ENCODE measurements at regions not wholly inside any gene's neighbourhood (a gene's known extent, or its start where the extent isn't known, plus 50 kb on each side); places are given as distances from the start of the nearest gene placed in this dataset.

DNA sequence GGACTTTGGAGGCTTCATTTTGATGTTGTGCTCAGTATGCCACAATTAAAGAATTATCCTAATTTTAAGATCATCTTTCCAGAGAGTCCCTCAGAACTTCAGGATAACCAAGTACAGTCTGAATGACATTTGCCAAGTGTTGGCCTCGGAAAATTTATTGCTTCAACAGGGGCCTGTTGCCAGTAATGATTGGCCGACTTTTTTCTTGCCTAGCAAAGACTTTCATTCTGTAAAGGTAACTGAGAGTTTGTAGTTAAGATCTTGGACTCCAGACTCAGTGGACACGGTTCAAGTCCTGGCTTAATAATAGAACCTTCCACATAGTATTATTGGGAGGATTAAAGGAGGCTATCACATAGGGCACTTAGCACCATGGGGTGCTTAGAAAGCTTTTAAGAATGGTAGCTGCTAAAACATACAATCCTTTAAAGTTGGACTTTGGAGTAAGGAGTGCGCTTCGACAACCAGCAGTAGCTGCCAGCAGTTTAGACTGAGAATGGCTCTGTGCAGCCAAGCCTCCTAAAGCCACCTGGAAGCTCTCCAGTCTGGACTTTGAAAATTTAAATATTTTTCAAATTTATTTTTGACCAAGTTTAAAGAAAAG is 90.0 kb downstream of the PLCE1 start:
- TF ChIP-seq GATA2 (IDR thresholded peaks at IDR 0.05; ENCODE audit: low read depth, low read length) (no peak), GATA3 (IDR thresholded peaks at IDR 0.05; ENCODE audit: low read depth, low read length) (no peak)

Measured in SH-SY5Y (cell line).